B cell (primary cell): ENCODE measurements at regions not wholly inside any gene's neighbourhood (a gene's known extent, or its start where the extent isn't known, plus 50 kb on each side); places are given as distances from the start of the nearest gene placed in this dataset.

Source experiments
- ATAC-seq: fragments of 200-7000 bp; cut with Tn5 transposase; one replicate; pipeline ENCODE4 v1.10.0; 2021; ENCODE audit warnings: low read depth, mild to moderate bottlenecking, moderate number of reproducible peaks, moderate library complexity
- CTCF ChIA-PET: fragments of 350-600 bp; sonication (Branson Sonifier 250); formaldehyde crosslinking; loops from one replicate; lab custom pipeline; 2021; ENCODE audit warnings: antibody characterized with exemption, inconsistent platforms; lab: Charles Lee
- POLR2A ChIA-PET: fragments of 350-600 bp; sonication (Branson Sonifier 250); formaldehyde crosslinking; loops from one replicate; lab custom pipeline; 2021; ENCODE audit warnings: antibody characterized with exemption; lab: Charles Lee
- DNase-seq: peaks from one replicate; pipeline ENCODE4 v3.0.0; 2013
- H2AFZ ChIP-seq: 2 replicates; pipeline ENCODE4 v1.6.1; 2012; ENCODE audit warnings: mild to moderate bottlenecking, low read depth, low read length; ENCODE audit not compliant: insufficient read depth, poor library complexity, severe bottlenecking
- H3K27ac ChIP-seq, 2 donors: 1 replicate in 1 of 2; 2 replicates in 1 of 2; pipeline ENCODE4 v1.5.1; 2012 to 2013; ENCODE audit warnings: low read length in 2 of 2, mild to moderate bottlenecking in 2 of 2, moderate library complexity in 1 of 2
- H3K27me3 ChIP-seq, 4 experiments: fragments of 200-600 bp in 1 of 4; sonication (generic) in 1 of 4; replicated peaks in 1 of 4; 1 replicate in 2 of 4; 2 replicates in 2 of 4; pipeline versions ENCODE4 v1.6.1 to v1.7.0; 2013 to 2016; ENCODE audit warnings: low read length in 3 of 4, mild to moderate bottlenecking in 2 of 4, mixed read lengths in 1 of 4, moderate library complexity in 1 of 4; ENCODE audit not compliant: insufficient read depth in 4 of 4, control insufficient read depth in 3 of 4; ENCODE audit errors: control extremely low read depth in 1 of 4
- H3K36me3 ChIP-seq, 2 experiments: replicated peaks in 1 of 2; 1 replicate in 1 of 2; 2 replicates in 1 of 2; pipeline versions ENCODE4 v1.6.1 to v1.7.1; 2013; ENCODE audit warnings: low read length in 1 of 2; ENCODE audit not compliant: insufficient read depth in 2 of 2, control insufficient read depth in 1 of 2; ENCODE audit errors: control extremely low read depth in 1 of 2, extremely low read depth in 1 of 2
- H3K4me1 ChIP-seq, 2 donors: fragments of 200-600 bp in 1 of 2; sonication (generic) in 1 of 2; 1 replicate in 1 of 2; 2 replicates in 1 of 2; pipeline versions ENCODE4 v1.5.1 to v1.6.1; 2013 to 2017; ENCODE audit warnings: low read length in 2 of 2; ENCODE audit not compliant: control insufficient read depth in 2 of 2, insufficient read depth in 2 of 2
- H3K4me2 ChIP-seq: replicated peaks from 2 replicates; pipeline ENCODE3; 2012; ENCODE audit warnings: mild to moderate bottlenecking, low read depth, low read length; ENCODE audit not compliant: poor library complexity, severe bottlenecking
- H3K4me3 ChIP-seq, 5 experiments: fragments of 200-600 bp in 1 of 5; sonication (generic) in 1 of 5; 1 replicate in 3 of 5; 2 replicates in 2 of 5; pipeline versions ENCODE4 v1.5.1 to v1.7.0; 2011 to 2016; ENCODE audit warnings: low read length in 4 of 5, mild to moderate bottlenecking in 4 of 5, low read depth in 2 of 5, control low read depth in 1 of 5, moderate library complexity in 1 of 5; ENCODE audit not compliant: insufficient read depth in 1 of 5; ENCODE audit errors: control extremely low read depth in 1 of 5, extremely low read depth in 1 of 5
- H3K79me2 ChIP-seq: fragments of 200-600 bp; sonication (generic); one replicate; pipeline ENCODE4 v1.6.0; 2016; ENCODE audit warnings: low read length; ENCODE audit not compliant: control insufficient read depth, insufficient read depth
- H3K9ac ChIP-seq: fragments of 200-600 bp; sonication (generic); 2 replicates; pipeline ENCODE4 v1.6.1; 2017; ENCODE audit warnings: mild to moderate bottlenecking, low read length, moderate library complexity
- H3K9me3 ChIP-seq, 3 donors: one replicate each; pipeline versions ENCODE4 v1.6.1 to v1.7.1; 2013; ENCODE audit warnings: low read length in 2 of 3; ENCODE audit not compliant: control insufficient read depth in 2 of 3, insufficient read depth in 1 of 3; ENCODE audit errors: control extremely low read depth in 1 of 3
- H4K20me1 ChIP-seq: 2 replicates; pipeline ENCODE4 v1.6.0; 2012; ENCODE audit warnings: mild to moderate bottlenecking, low read length; ENCODE audit not compliant: insufficient read depth, control insufficient read depth, poor library complexity, severe bottlenecking
- H3K27ac Mint-ChIP-seq: one replicate; pipeline ENCODE4 v1.8.0; 2021; ENCODE audit warnings: mixed read lengths
- H3K27me3 Mint-ChIP-seq: one replicate; pipeline ENCODE4 v1.8.0; 2021; ENCODE audit warnings: mixed read lengths
- H3K4me1 Mint-ChIP-seq: one replicate; pipeline ENCODE4 v1.8.0; 2021; ENCODE audit warnings: mixed read lengths
- H3K4me3 Mint-ChIP-seq: one replicate; pipeline ENCODE4 v1.8.0; 2021; ENCODE audit warnings: mixed read lengths
- H3K9me3 Mint-ChIP-seq: one replicate; pipeline ENCODE4 v1.8.0; 2022; ENCODE audit warnings: mixed read lengths; ENCODE audit not compliant: insufficient read depth
- CTCF ChIP-seq: fragments of 200-600 bp; IDR thresholded peaks from one replicate; pipeline ENCODE4 v1.8.0; 2022; ENCODE audit warnings: antibody characterized with exemption, mild to moderate bottlenecking
- EZH2 ChIP-seq: IDR thresholded peaks from 2 replicates; pipeline ENCODE4 v1.6.1; 2012; ENCODE audit warnings: borderline replicate concordance, low read depth, mild to moderate bottlenecking, moderate library complexity, low read length; ENCODE audit not compliant: insufficient read depth, poor library complexity, severe bottlenecking
- WGBS: methylation state at CpG from one replicate; pipeline ENCODE4 v1.1.5; 2013; ENCODE audit warnings: missing lambda C conversion rate; ENCODE audit not compliant: insufficient coverage; 5-methylcytosine and 5-hydroxymethylcytosine counted together
- intact Hi-C: fragments of 100-400 bp; cut with micrococcal nuclease; formaldehyde crosslinking; loops from one replicate; pipeline ENCODE4 v1.10.0; 2022

- CTCF ChIA-PET: no interaction called here
- TF ChIP-seq EZH2 (no peak), CTCF (no peak)
Observed at GRCh38 chr7:27359181-27360125, 116.9 kb downstream of the EVX1 start.

GRCh38 chr7:27361522-27361921 lies 118.9 kb downstream of the EVX1 start:
- DNase-seq (no peak), ATAC-seq (no peak)
- H3K27ac ChIP-seq: no peak overlapping the region
- H3K27me3 Mint-ChIP-seq: peaks cover 13% of the 10 kb centered on the region
- TF ChIP-seq CTCF (no peak), EZH2 (no peak)
- H3K36me3 ChIP-seq: no peaks in the 10 kb centered on the region
- H3K9me3 ChIP-seq: no peaks in the 10 kb centered on the region
- H3K9ac ChIP-seq: no peak overlapping the region
- H3K4me1 ChIP-seq: no peaks in the 10 kb centered on the region
- peaks cover 0 to 4% (median 2%) of the 10 kb centered on the region in 4 experiments for H3K27me3 ChIP-seq
- H3K27ac Mint-ChIP-seq: no peak overlapping the region
- H3K4me3 Mint-ChIP-seq: no peak overlapping the region
- no peaks in the 10 kb centered on the region for H4K20me1 ChIP-seq
- H3K4me3 ChIP-seq: no peak overlapping the region
- CTCF ChIA-PET: no interaction called here
- H3K9me3 Mint-ChIP-seq: no peaks in the 10 kb centered on the region
- no peak overlapping the region for H3K4me2 ChIP-seq
- no peaks in the 10 kb centered on the region for H3K79me2 ChIP-seq
- POLR2A ChIA-PET: no interaction called here
- intact Hi-C loops: no loop called here
- H3K4me1 Mint-ChIP-seq: no peaks in the 10 kb centered on the region
- no peak overlapping the region for H2AFZ ChIP-seq
- WGBS: 96% methylated on average over 9 of the region's 10 CpGs

More at GRCh38 chr7:27359181-27360125, 116.9 kb downstream of the EVX1 start:
- POLR2A ChIA-PET: no interaction called here
- intact Hi-C loops: no loop called here
- ATAC-seq (no peak), DNase-seq (no peak)
- H3K27ac Mint-ChIP-seq: no peak overlapping the region
- H3K9me3 ChIP-seq: no peaks in the 10 kb centered on the region
- no peaks in the 10 kb centered on the region for H3K36me3 ChIP-seq
- H3K9ac ChIP-seq: no peak overlapping the region
- no peaks in the 10 kb centered on the region for H3K4me1 ChIP-seq
- H3K27me3 Mint-ChIP-seq: peaks cover 21% of the 10 kb centered on the region
- H3K4me3 ChIP-seq: no peak overlapping the region
- no peak overlapping the region for H2AFZ ChIP-seq
- H3K4me3 Mint-ChIP-seq: no peak overlapping the region
- H3K4me2 ChIP-seq: no peak overlapping the region
- no peak overlapping the region for H3K27ac ChIP-seq
- H3K4me1 Mint-ChIP-seq: no peaks in the 10 kb centered on the region
- no peaks in the 10 kb centered on the region for H3K9me3 Mint-ChIP-seq
- peaks cover 0 to 4% (median 3%) of the 10 kb centered on the region in 4 experiments for H3K27me3 ChIP-seq
- H3K79me2 ChIP-seq: no peaks in the 10 kb centered on the region
- H4K20me1 ChIP-seq: no peaks in the 10 kb centered on the region
- WGBS: 97% methylated on average over 4 of the region's 9 CpGs
